HEK293T (cell line): ENCODE measurements at regions not wholly inside any gene's neighbourhood (a gene's known extent, or its start where the extent isn't known, plus 50 kb on each side); places are given as distances from the start of the nearest gene placed in this dataset.

Experiments
- L3MBTL2 ChIP-seq: fragments of 450-650 bp; conservative IDR thresholded peaks from 2 replicates; pipeline ENCODE4 v1.6.1; 2016; ENCODE audit warnings: mild to moderate bottlenecking
- SUZ12 ChIP-seq: fragments of 450-650 bp; IDR thresholded peaks from 2 replicates; pipeline ENCODE4 v1.6.1; 2016; ENCODE audit warnings: mild to moderate bottlenecking

DNA sequence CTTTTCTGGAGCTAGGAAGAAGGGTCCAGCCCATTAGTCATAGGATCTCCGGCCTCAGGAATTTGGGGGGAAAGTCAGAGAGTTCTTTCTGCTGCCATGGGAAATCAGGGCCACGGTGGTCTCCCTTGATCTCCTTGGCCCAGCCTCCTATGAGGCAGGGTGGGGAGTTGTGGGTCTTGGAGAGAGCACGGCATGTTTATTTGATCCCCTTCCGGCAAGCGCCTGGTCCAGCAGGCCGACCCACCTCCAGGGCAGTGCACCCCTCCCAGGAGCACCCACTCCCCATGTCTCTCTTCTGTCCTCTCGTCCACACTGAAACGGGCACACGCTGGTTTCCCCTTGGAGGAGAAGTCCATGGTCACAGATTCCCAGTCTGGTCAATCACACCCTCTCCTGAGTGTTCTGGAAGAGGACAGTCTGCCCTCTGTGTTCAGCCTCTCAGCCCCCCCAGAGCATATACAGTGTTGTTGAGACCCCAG, 464.6 kb upstream of the HS6ST1 start:
- TF ChIP-seq SUZ12, result no peak
- no peak for TF ChIP-seq L3MBTL2
